HG03558 (cell line): ENCODE measurements at regions not wholly inside any gene's neighbourhood (a gene's known extent, or its start where the extent isn't known, plus 50 kb on each side); places are given as distances from the start of the nearest gene placed in this dataset.
"Not testable (repeated sequence)": the region's sequence is repeated elsewhere in the genome, so short reads cannot be mapped to it uniquely, and the experiment has no call there.

Source experiments
- ATAC-seq: cut with Tn5 transposase; IDR thresholded peaks from one replicate; pipeline ENCODE4 v1.9.1; 2021; ENCODE audit warnings: moderate number of reproducible peaks; ENCODE audit not compliant: unreplicated experiment; ENCODE audit errors: extremely low read depth

DNA sequence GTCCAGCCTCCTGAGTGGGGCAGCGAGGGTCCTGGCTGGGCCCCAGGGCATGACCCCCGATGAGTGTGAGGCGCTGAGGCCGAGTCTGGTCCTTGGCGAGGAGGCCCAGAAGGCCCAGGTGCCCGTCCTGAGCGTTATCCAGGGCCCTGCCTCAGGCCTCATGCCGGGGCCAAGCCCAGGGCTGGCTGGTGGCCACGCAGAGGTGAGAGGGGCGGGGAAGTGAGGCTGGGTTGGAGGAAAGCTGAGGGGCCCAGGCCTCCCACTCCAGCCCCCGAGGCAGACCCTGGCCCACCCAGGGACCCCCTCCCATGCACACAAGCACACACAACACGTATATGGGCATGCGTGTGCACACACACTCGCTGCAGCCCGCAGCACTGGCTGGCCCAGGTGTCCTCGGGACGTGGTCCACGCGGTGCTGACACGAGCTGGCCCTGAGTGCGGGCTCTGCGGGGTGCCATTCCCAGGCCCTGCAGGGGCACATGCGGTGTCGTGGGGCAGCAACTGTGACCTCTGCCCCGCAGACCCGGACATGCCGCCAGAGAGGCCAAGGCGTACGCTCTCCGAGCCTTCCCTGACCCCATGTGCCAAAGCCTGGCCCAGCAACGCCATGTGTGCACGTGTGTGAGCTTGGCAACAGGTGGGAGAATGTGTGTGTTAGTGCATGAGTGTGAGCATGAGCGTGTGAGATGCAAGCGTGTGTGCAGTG lies 160.2 kb downstream of the TMEM121 start:
- ATAC-seq: not testable (repeated sequence)

DNA sequence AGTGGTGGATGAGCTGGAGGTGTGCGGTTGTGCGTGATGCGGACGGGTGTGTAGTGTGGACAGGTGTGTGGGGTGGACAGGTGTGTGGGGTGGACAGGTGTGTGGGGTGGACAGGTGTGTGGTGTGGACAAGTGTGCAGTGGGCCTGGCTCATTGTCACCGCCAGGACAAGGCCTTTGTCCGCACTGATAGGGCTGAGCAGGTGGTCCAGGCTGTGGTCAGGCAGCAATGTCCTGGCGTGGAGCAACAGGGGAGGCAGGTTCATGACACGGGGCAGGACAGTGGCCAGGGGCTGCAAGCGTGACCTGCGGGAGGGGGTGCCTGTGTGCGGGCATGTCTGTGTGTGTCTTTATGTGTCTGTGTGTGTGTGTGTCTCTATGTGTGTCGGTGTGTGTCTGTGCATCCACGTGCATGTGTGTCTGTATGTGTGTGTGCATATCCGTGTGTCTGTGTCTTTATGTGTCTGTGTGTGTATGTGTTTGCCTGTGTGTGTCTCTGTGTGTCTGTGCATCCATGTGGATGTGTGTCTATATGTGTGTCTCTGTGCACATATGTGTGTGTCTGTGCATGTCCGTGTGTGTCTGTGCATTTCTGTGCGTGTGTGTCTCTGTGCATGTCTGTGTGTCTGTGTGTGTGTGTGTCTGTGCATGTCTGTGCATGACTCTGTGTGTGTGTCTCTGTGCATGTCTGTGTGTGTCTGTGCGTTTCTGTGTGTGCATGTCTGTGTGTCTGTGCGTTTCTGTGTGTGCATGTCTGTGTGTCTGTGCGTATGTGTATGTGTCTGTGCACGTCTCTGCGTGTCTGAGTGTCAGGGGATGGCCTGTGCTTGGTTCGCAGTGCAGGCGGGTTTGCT lies 161.0 kb downstream of the TMEM121 start:
- not testable (repeated sequence) for ATAC-seq

DNA sequence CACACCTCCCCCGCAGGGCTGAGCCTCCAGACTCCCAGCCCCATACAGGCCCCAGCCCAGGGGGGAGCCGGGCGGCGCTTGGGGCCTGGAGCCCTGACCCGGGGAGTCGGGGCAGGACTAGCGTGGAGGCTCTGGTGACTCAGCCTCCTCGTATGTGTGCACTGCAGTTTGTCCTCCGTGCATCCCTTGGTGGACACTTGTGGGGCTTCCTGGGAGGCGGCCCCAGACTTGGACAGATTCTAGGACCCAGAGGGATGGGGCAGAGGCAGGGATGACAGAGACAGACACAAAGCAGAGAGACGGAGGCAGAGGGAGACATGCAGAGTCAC lies 161.6 kb downstream of the TMEM121 start:
- not testable (repeated sequence) for ATAC-seq

GRCh38 chr14:105688664-105689221 lies 162.4 kb downstream of the TMEM121 start:
- not testable (repeated sequence) for ATAC-seq

- no peak for ATAC-seq
These were observed 163.3 kb downstream of the TMEM121 start for GRCh38 chr14:105689722-105690121.

- ATAC-seq: no peak
These were observed 164.3 kb downstream of the TMEM121 start for GRCh38 chr14:105690671-105691070.

DNA sequence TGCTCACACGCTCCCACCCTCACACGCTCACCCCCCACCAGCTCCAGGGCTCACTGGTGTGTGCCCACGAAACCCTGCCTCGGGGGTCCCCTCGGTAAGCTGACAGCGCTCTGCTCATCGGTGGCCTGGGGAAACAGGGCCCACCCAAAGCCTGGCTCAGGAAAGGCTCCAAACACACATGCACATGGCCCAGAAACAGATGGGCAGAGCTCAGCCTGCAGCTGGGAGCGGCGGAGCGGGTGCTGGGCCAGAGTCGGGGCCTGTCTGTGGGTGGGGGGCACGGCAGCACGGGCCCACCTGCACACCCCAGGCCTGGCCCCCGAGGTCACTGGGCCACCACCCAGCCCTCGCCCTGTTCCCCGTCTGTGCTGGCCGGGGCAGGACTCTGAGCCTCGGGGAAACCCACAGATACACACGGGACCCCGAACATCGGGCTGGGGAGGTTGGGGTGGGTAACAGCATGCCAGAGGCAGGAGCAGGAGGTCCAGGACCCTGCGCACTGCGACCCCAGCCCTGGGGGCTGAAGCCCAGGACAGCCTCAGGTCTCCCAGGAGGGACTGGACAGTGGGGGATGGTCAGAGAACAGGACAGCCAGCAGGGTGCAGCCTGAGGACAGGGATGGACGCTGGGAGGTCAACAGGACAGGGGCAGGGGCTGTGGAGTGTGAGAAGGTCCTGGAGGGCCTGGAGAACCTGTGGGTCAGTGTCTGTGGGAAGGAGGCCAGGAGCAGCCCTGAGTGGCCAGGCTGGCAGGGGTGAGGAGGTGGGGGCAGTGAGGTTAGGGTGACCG lies 165.1 kb downstream of the TMEM121 start:
- not testable (repeated sequence) for ATAC-seq

DNA sequence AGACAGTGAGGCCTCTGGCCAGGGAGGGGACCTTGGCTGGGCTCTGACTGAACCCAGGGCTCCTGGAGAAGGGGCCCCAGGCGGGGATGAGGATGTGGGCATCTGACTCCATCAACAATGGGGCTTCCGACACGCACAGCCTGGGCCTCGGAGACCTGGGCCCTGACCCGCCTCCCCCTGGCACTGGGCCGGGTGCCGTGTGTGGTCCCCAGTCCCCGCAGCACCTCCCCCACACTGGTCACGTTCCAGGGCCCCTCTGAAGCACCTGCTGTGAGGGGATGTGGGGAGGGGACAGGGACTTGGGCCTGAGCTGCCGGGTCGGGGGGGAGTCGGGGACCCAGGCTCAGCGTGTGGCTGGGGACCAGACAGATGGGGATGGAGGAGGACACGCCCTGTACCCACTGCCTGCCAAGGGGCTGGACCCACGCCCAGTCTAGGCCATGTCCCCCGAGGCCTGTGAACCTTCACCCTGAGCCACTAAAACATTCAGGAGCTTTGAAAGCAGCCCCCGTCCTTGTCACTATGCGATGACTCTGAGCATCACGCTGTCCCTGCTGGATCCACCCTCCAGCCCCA lies 165.8 kb downstream of the TMEM121 start:
- not testable (repeated sequence) for ATAC-seq

DNA sequence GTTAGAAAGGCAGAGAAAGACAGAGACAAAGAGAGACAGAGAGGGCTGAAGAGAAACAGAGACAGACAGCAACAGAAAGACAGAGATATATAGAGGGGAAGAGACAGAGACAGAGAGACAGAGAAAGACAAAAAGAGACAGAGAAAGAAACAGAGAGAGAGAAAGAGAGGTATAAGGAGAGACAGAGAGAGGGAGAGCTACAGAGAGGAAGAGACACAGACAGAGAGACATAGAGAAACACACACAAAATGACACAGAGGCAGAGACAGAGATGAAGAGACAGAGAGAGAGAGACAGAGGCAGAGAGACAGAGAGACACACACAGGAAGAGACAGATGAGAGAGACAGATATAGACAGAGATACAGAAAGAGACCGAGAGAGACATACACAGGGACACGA lies 168.6 kb downstream of the TMEM121 start:
- no peak for ATAC-seq

DNA sequence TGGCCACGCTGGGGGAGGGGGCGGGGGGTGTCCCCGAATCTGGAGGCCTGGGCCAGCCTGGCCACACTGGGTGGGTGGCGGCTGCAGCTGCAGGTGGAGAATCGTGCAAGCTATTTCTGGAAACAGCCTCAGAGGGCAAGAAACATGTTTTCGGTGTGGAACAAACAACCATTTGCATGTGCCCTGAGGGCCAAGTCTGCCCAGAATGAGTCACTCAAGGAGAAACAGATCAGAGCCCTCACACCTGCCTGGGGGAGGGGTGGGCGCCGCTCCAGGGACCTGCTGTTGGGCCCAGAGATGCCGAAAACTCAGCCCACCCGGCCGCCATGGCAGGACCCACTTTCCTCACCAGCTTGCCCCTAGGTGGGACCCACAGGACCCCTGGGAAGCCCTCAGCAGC lies 170.0 kb downstream of the TMEM121 start:
- not testable (repeated sequence) for ATAC-seq

DNA sequence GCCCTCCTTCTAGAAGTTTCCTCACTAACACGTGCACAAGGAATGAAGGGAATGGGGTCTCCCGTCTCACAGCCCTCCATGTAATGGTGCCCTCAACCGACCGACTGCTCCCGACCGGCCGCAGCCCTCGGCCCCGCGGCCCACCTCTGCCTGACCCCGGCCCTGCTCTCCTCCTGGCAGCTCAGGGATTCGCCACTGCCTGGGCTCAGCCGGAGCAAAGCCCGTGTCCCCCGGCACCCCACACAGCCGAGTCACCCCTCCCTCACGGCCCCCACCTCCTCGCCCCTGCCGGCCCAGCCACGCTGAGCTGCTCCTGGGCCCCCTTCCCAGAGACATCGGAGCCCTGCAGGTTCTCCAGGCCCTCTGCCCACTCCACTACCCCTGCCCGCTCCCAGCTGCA lies 171.0 kb downstream of the TMEM121 start:
- not testable (repeated sequence) for ATAC-seq

GRCh38 chr14:105697955-105698354 lies 171.6 kb downstream of the TMEM121 start:
- not testable (repeated sequence) for ATAC-seq

GRCh38 chr14:105698940-105699556 lies 172.7 kb downstream of the TMEM121 start:
- not testable (repeated sequence) for ATAC-seq

- ATAC-seq: not testable (repeated sequence)
These were observed 173.3 kb downstream of the TMEM121 start for GRCh38 chr14:105699706-105700105.

DNA sequence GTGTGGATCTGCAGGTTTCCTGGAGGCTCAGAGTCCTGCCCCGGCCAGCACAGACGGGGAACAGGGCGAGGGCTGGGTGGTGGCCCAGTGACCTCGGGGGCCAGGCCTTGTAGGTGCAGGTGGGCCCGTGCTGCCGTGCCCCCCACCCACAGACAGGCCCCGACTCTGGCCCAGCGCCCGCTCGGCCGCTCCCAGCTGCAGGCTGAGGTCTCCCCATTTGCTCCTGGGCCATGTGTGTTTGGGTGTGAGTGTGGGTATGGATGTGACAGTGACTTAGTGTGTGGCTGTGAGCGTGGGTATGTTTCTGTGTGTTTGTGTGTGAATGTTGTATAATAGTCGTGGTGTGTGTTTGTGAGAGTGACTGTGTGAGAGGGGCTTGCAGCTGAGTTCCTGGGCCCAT lies 173.8 kb downstream of the TMEM121 start:
- not testable (repeated sequence) for ATAC-seq

DNA sequence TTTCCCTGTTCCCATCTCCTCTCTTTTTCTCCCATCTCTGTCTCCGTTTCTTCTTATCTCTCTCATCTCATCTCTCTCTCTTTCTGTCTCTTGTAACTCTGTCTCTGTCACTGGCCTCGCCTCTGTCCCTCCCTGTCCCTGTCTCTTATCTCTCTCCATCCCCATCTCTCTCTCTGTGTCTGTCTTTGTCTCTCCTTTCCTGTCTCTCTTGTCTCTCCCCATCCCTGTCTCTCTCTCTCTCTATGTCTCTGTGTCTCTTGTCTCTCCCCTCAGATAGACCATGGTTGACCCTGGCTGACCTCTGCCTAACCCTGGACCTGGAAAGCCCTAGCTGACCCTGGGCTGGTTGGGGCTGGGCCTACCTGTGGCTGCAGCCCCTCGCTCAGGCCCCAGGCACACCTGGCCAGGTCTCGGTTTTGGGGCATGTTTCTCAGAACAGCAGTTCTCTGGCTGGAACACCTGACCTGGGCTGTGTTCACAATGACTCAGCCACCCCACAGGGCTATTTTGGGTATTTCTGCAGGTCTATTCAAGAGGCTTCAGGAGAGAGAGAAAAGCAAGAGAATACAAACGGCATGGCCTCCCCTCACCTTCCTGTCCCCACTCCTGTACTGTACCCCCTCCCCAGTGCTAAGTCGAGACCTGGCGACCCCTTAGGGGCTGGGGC lies 174.4 kb downstream of the TMEM121 start:
- ATAC-seq: no peak

- no peak for ATAC-seq
These were observed 175.3 kb downstream of the TMEM121 start for GRCh38 chr14:105701456-105702274.

GRCh38 chr14:105702275-105702817 lies 176.0 kb downstream of the TMEM121 start:
- ATAC-seq: no peak
